IPS-NIHi11 (cell line): ENCODE measurements at regions not wholly inside any gene's neighbourhood (a gene's known extent, or its start where the extent isn't known, plus 50 kb on each side); places are given as distances from the start of the nearest gene placed in this dataset.

Source experiments
- DNase-seq: peaks from one replicate; pipeline ENCODE4 v3.0.0; 2012; ENCODE audit warnings: mixed read lengths, low spot score

DNA sequence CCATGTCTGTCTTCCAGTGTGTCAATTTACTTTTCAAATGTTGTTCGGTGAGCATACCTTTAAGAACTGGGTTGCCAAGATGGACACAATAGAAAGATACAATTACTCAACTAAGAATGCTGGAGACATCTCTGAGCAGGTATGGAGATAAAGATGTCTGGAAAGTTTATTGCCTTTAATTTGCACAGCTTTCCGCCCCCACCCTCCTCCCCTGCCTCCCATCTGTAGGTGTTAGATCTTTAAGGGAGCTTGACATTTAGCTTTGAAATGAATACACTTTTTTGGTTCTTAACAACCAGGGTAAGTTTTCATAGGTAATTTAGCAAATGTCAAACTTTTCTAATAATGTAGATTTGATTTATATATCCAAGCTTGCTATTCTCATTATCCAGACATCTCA lies 104.4 kb downstream of the BTBD3 start:
- DNase-seq, result no peak

- no peak for DNase-seq
Observed at GRCh38 chr20:12023194-12023795, 105.6 kb downstream of the BTBD3 start.

DNA sequence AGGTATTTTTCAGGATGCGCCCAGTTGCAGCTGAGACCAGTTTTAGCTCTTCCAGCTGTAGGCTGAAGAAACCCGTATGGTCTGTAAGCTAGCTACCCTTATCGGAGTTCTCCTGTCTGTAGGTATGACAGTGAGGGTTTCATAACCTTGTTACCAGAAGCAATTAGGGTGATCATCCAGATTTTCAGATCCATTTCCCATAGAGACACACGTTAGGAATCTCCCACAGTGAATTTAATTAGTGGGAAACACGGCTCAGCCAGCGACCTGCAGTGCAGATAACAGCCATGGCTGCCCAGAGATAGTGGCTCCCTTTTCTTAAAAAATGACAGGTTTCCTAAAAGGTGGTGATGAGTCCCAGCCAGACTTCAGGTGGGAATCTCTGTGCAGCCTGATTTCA lies 111.1 kb downstream of the BTBD3 start:
- DNase-seq, result no peak

DNA sequence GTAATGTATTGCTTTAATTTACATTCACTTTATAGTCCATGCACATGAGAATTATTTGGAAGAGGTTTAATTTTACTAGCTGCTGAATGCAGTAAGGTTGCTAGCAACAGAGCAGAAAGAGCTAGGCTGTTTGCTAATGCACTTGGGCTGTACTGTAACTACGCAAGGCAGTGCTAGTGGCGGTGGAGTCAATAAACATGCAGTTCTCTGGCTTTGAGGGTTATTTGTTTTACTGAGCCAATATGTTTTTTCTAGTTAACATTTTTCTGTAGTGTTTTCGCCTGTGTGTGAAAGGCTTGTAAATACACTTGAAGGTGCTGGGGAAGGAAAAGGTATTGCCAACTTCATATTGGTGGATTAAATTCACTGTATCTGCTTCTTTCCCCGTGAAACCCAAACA lies 112.8 kb downstream of the BTBD3 start:
- no peak for DNase-seq

DNA sequence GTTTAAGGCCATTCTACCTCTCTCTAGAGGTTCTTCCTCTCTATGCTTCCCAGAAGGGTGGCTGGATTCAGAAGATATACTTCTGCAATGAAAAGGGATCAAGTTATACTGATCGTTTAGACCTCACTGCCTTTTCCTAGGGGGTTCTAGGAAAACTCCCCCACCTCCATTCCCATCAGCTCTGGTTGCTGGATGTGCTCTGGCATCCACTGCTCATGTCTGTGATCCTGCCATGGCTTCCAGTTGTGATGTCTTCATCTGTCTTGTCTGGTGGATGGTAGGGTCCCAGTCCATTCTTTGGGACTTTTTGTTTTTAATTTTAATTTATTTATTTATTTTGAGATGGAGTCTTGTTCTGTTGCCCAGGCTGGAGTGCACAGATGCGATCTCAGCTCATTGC lies 118.4 kb downstream of the BTBD3 start:
- DNase-seq, result no peak

DNA sequence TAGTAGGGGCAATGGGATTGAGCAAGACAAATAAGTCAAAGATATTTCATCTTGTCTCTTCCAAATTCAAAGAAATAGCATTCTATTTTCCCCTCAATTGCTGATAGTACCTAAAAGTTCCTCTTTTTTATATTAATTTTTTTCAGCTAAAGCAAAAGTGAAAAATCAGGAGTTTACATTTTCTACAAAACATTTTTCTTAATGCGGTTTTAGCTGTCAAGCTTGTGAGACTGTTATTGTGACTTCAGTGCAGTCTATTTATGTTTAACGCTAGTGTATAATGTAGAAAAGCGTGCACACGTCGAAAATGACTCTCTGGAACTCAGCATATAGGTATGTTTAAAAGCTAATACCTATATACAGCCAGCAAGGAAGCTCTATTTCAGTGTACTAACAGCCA lies 119.8 kb downstream of the BTBD3 start:
- no peak for DNase-seq

- DNase-seq, result no peak
Observed at GRCh38 chr20:12040261-12040660, 122.6 kb downstream of the BTBD3 start.

GRCh38 chr20:12044969-12045368 lies 127.3 kb downstream of the BTBD3 start:
- no peak for DNase-seq

DNA sequence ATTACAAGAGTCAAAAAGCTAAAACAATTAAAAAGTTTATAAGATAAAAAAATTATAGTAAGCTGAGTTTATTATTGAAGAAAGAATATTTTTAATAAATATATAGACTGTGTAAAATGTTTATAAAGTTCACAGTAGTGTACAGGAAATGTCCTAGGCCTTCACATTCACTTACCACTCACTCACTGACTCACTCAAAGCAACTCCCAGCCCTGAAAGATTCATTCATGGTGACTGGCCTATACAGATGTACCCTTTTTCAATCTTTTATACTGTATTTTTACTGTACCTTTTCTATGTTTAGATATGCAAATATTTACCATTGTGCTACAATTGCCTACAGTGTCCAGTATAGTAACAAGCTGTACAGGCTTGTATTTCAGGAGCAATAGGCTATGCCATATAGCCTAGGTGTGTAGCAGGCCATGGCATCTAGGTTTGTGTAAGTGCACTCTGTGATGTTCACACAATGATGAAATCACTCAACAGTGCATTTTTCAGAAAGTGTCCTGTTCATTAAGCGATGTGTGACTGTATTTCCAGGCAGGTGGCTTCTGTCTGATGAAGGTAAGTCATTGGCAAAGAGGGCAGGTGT lies 130.2 kb downstream of the BTBD3 start:
- DNase-seq, result no peak

DNA sequence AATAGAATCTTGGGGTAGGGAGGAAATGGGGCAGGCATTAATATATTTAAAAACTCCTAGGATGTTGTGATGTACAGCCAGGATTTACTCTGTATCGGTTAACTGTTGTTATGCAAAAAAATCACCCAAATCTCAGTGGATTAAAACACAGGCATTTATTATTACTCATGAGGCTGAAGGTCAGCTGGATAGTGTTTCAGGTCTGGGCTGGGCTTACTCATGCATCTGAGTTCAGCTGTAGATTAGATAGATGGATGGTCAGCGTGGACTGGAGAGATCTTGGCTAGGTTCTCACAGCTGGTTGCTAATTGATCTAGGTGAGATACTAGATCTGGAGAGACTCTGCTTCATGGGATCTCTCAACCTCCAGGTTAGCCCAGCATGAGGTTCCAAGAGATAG lies 131.4 kb downstream of the BTBD3 start:
- no peak for DNase-seq

DNA sequence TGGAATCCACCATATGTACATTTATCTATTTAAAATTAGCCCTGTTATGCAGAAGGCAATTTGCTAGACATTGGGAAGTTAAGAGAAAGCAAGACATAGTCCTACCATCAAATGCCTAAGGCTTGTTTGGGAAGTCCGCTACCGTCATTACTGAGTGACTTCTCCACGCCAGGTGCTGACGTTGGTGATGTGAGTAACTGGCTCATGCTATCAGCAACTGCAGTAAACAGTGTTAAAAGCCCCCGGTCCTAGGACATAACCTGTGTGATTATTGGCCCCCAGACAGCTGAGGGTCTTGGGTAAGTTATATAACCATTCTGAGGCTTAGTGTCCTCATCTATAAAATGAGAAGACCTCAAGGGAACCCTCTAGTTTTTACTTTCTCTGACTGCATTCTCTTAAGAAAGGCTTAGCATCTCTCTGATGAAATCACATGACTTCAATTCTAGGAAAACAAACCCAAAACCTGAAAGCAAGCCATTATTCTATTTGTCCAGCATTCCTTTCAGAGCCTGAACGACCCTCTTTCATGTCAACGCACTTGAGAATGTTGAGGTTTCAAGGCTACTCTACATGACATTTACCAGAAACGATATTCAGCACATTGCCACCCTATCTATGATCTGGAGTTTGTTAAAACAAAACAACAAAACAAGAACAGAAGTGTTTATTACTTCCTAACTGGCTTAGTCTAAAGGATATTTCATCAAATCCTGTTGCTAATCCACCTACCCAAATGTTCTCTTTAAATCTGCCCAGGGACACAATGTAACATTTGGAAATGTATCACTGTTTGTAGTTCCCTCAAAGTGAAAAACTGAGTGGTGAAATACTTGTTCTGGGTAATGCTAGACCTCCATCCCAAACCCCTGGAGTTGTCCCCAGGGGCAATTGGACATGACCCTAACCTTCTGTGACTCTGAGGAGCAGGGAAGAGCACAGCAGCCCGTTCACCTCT lies 133.8 kb downstream of the BTBD3 start:
- no peak for DNase-seq

DNA sequence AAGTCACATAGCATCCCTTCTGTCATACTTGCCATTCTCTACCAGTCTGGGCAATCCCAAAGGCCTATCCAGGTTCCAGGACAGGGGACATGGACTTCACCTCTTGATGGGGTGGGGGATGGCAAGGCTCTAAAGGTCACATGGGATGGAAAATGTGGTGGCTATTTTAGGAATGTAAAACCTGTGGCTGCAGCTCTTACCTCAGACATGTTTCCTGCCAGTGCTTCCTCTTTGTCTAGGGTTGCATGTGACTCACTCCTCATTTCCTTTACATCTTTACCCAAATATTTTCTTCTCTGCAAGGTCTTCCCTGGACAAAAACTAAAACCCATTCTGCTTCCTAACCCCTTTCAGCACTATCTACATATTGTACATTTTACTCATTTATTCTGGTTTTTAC lies 135.7 kb downstream of the BTBD3 start:
- DNase-seq, result no peak

GRCh38 chr20:12054556-12054955 lies 136.9 kb downstream of the BTBD3 start:
- no peak for DNase-seq

DNA sequence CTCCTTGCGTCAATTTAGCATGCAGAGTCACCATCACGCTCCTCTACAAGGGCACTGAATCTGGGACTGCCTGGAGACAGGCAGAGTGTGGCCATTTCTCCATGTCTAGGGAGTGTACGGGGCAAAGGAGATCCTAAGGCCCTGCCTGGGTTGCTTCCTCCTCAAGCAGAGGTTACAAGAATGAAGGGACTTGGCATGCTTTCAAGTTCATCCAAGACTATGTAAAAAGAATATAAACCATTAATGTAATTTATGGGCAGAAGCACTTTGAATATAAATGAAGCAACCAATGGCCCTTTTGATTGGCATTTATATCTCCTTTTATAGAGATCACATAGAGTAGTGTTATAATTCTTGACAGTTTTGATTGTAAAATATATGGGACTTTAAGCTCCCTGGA lies 137.5 kb downstream of the BTBD3 start:
- DNase-seq, result no peak

GRCh38 chr20:12056839-12057238 lies 139.1 kb downstream of the BTBD3 start:
- no peak for DNase-seq

- peak; percentile 12 for DNase-seq
Observed at GRCh38 chr20:12057778-12058177, 140.1 kb downstream of the BTBD3 start.

GRCh38 chr20:12058216-12058615 lies 140.5 kb downstream of the BTBD3 start:
- DNase-seq, result no peak

DNA sequence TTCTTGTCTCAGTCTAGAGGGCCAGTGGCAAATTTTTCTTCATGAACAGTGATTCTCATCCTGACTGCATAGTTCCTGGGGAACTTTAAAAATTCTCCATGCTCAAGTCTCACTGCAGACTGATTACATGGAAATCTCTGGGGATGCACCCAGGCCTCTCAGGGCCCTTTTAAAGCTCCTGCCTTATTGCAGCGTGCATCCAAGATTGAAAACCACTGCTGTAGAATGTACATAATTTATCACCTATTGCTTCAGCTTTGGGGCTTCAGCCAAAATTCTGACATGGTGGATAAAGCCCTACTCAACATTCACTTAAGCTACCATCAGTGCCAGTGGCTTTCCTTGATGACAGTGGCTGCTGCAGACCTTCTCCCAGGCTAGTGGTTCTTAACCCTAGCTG lies 143.8 kb downstream of the BTBD3 start:
- DNase-seq, result no peak

DNA sequence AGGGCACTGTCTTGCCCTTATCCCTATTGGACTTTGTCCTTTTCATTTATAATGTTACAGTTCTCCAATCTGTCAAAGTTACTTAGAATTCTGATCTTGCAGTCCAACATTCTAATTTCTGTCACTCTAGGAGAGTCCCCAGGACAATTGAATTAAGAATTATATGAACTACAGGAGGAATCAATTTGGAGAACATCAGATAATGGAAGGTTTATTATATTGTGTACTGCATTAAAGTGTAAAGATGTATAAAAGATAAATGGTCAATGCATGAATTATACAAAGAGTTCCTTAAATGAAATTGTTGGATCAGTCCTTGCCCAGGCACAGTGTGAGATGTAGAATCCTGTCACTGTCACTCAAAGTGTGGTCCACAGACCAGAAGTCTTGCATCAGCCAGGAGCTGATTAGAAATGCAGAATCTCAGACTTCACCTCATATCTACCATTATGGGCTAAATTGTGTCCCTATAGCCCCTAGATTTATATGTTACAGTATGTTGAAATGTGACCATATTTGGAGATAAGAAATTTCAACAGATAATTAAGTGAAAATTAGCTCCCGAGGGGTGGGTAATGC lies 145.5 kb downstream of the BTBD3 start:
- DNase-seq, result no peak

DNA sequence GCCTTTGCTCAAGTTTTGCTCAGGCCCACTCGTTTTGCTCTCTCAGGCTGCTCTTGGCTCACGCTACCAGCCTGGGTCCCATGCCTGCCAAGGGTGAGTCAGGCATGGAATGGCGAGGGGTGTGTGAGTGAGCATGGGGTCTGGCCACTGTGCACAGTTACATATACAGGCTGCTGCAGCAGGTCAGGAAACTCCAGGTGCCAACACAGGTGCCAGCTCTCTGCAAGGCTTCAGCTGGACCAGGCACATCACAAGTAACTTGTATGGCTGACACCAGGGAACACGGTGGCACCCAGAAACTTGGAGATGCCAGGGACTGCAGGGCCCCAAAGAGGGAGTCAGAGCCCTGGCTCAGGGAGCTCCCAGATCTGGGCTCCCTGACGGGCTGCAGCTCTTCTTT lies 146.8 kb downstream of the BTBD3 start:
- DNase-seq, result no peak

GRCh38 chr20:12067686-12068085 lies 150.0 kb downstream of the BTBD3 start:
- DNase-seq, result no peak

DNA sequence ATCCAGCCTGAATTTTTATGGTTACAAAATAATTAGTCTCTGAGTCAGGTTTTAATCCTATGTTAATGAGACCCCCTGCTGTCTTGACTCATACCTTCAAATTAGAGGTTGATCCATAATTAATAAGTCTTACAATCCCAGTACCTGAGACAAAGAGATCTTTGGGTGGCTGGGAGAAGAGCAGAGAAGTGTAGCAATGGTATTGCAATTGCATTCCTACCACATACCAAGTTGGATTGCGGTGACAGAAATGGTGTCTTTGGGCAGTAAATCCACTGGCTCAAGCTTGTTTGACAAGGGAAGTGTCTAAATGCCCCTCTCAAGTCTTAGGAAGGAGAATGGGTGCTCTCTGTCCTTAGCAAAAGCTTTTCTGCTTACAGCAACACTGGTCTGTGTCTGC lies 150.4 kb downstream of the BTBD3 start:
- DNase-seq, result peak; percentile 13

DNA sequence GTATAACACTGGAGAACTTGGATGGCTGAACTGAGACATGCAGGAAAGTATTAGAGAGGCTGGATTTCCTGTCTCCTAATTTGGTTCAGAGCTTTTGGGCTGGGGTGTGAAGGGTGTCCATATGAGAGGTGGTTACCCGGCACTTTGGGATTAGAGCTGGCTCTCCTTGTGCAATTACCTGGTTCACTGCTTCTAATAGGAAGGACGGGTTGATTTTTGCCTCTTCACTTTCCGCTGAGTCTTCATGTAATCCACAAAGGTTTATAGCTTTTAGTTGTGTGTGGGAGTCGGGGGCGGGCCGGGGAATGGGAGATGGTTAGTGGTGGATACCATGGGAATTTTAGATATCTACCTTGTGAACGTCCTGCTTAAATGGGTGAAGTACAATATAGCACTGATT lies 151.5 kb downstream of the BTBD3 start:
- no peak for DNase-seq
